Stimulated activated effector memory CD8-positive, alpha-beta T cell treated with anti-CD3 and anti-CD28 coated beads, Interleukin-12 subunit alpha, Interleukin-12 subunit beta, amount 100 ng/mL, for 72 hours (primary cell): ENCODE measurements at regions not wholly inside any gene's neighbourhood (a gene's known extent, or its start where the extent isn't known, plus 50 kb on each side); places are given as distances from the start of the nearest gene placed in this dataset.
"Not testable (repeated sequence)": the region's sequence is repeated elsewhere in the genome, so short reads cannot be mapped to it uniquely, and the experiment has no call there.

ENCODE experiments used
- ATAC-seq: fragments of 150-1000 bp; cut with Tn5 transposase; 2 replicates; pipeline ENCODE4 v1.10.0; 2021
- DNase-seq, 2 donors: peaks; one replicate each; pipeline ENCODE4 v3.0.0; 2021 to 2022; ENCODE audit warnings: low spot score in 2 of 2
- H3K27ac Mint-ChIP-seq: one replicate; pipeline ENCODE4 v1.8.0; 2022; ENCODE audit warnings: mild to moderate bottlenecking, mixed read lengths
- H3K36me3 Mint-ChIP-seq: one replicate; pipeline ENCODE4 v1.8.0; 2022; ENCODE audit warnings: mild to moderate bottlenecking, mixed read lengths
- H3K4me1 Mint-ChIP-seq: one replicate; pipeline ENCODE4 v1.8.0; 2022; ENCODE audit warnings: mixed read lengths
- H3K4me3 Mint-ChIP-seq: one replicate; pipeline ENCODE4 v1.8.0; 2022; ENCODE audit warnings: mild to moderate bottlenecking, mixed read lengths
- H3K9me3 Mint-ChIP-seq: one replicate; pipeline ENCODE4 v1.8.0; 2022; ENCODE audit warnings: mixed read lengths

- DNase-seq = no peak
These were observed 401.8 kb downstream of the SRGAP2C start for GRCh38 chr1:121586369-121587229.

GRCh38 chr1:121587230-121587569 is 402.4 kb downstream of the SRGAP2C start:
- Mint-ChIP-seq H3K9me3 (peaks cover 11% of the 10 kb centered on the region), H3K4me1 (peaks cover 12% of the 10 kb centered on the region), H3K36me3 (no peaks in the 10 kb centered on the region), H3K4me3 (no peak overlapping the region), H3K27ac (no peak overlapping the region)
- ATAC-seq (no peak), DNase-seq (no peak)

More at GRCh38 chr1:121586369-121587229, 401.8 kb downstream of the SRGAP2C start:
- Mint-ChIP-seq H3K27ac (peak overlapping the region; percentile 3), H3K4me3 (no peak overlapping the region), H3K9me3 (peaks cover 13% of the 10 kb centered on the region), H3K36me3 (no peaks in the 10 kb centered on the region), H3K4me1 (peaks cover 12% of the 10 kb centered on the region)
- ATAC-seq = no peak

- DNase-seq = no peak
- Mint-ChIP-seq H3K36me3 (no peaks in the 10 kb centered on the region), H3K4me1 (peaks cover 12% of the 10 kb centered on the region), H3K9me3 (peaks cover 11% of the 10 kb centered on the region), H3K4me3 (no peak overlapping the region), H3K27ac (no peak overlapping the region)
- no peak for ATAC-seq
These were observed 403.0 kb downstream of the SRGAP2C start for GRCh38 chr1:121587777-121588176.

- Mint-ChIP-seq H3K27ac (no peak overlapping the region), H3K9me3 (no peaks in the 10 kb centered on the region), H3K36me3 (no peaks in the 10 kb centered on the region), H3K4me1 (no peaks in the 10 kb centered on the region), H3K4me3 (no peak overlapping the region)
- no peak for DNase-seq
- no peak for ATAC-seq
These were observed 409.3 kb downstream of the SRGAP2C start for GRCh38 chr1:121594096-121594495.

- no peaks in the 10 kb centered on the region for H3K36me3 Mint-ChIP-seq
- H3K27ac Mint-ChIP-seq = peak overlapping the region; percentile 32
These were observed 410.3 kb downstream of the SRGAP2C start for GRCh38 chr1:121595089-121595488.

GRCh38 chr1:121604843-121605444 is 420.2 kb downstream of the SRGAP2C start:
- peak; percentile 79 for ATAC-seq
- not testable (repeated sequence) for H3K36me3 Mint-ChIP-seq, H3K4me3 Mint-ChIP-seq, H3K4me1 Mint-ChIP-seq, H3K27ac Mint-ChIP-seq, DNase-seq
- peaks cover 16% of the 10 kb centered on the region for H3K9me3 Mint-ChIP-seq

More at GRCh38 chr1:121595089-121595488, 410.3 kb downstream of the SRGAP2C start:
- H3K4me3 Mint-ChIP-seq = no peak overlapping the region
- ATAC-seq = no peak
- H3K4me1 Mint-ChIP-seq = no peaks in the 10 kb centered on the region
- no peaks in the 10 kb centered on the region for H3K9me3 Mint-ChIP-seq
- DNase-seq = no peak

- H3K9me3 Mint-ChIP-seq, ATAC-seq, DNase-seq: not testable (repeated sequence)
These were observed 422.7 kb downstream of the SRGAP2C start for GRCh38 chr1:121607499-121607898.

More at GRCh38 chr1:121607499-121607898, 422.7 kb downstream of the SRGAP2C start:
- not testable (repeated sequence) for H3K36me3 Mint-ChIP-seq, H3K4me3 Mint-ChIP-seq, H3K27ac Mint-ChIP-seq, H3K4me1 Mint-ChIP-seq
